ENCODE measurements at regions not wholly inside any gene's neighbourhood (a gene's known extent, or its start where the extent isn't known, plus 50 kb on each side); places are given as distances from the start of the nearest gene placed in this dataset.

DNA sequence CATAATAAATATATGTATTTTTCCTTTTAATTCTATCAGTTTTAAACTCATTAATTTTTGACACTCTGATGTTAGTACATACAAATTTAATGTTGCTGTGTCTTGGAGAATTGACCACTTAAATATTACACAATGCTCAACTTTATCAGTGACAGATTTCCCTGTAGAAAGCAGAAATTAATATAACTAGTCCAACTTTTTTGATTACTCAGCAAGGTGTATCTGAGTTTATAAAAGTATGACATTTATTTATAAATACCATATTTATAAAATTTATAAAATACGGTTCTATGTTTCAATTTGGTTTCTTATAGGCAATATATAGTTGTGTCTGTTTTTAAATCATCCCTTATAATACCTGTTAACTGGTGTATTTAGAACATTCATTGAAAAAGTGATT lies 350.0 kb upstream of the EYS start:
- no peak overlapping the region for H3K27ac ChIP-seq (ENCODE audit: low read depth, low read length, poor library complexity, severe bottlenecking)
- CTCF ChIA-PET: no interaction called here
- POLR2A ChIA-PET (ENCODE audit: low non-redundant PET): no interaction called here
- H3K9me3 ChIP-seq (ENCODE audit: low read depth, low read length, poor library complexity, severe bottlenecking): no peaks in the 10 kb centered on the region
- DNase-seq (ENCODE audit: low spot score): no peak
- no TSS peak for BruUV-seq (replicated peaks)
- H3K27me3 ChIP-seq (replicated peaks; ENCODE audit: insufficient read depth, low read depth, low read length, poor library complexity): no peaks in the 10 kb centered on the region
- H3K4me1 ChIP-seq (ENCODE audit: insufficient read depth, low read length, poor library complexity, severe bottlenecking): no peaks in the 10 kb centered on the region
- intact Hi-C loops (cut with micrococcal nuclease; ENCODE audit: unreplicated experiment): no loop called here
- H3K36me3 ChIP-seq (ENCODE audit: insufficient read depth, low read length, poor library complexity, severe bottlenecking): no peaks in the 10 kb centered on the region
- TF ChIP-seq, protein P1, sequence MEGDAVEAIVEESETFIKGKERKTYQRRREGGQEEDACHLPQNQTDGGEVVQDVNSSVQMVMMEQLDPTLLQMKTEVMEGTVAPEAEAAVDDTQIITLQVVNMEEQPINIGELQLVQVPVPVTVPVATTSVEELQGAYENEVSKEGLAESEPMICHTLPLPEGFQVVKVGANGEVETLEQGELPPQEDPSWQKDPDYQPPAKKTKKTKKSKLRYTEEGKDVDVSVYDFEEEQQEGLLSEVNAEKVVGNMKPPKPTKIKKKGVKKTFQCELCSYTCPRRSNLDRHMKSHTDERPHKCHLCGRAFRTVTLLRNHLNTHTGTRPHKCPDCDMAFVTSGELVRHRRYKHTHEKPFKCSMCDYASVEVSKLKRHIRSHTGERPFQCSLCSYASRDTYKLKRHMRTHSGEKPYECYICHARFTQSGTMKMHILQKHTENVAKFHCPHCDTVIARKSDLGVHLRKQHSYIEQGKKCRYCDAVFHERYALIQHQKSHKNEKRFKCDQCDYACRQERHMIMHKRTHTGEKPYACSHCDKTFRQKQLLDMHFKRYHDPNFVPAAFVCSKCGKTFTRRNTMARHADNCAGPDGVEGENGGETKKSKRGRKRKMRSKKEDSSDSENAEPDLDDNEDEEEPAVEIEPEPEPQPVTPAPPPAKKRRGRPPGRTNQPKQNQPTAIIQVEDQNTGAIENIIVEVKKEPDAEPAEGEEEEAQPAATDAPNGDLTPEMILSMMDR (conservative IDR thresholded peaks at IDR 0.05; ENCODE audit: low read depth, low read length): no peak
- no peak overlapping the region for H3K4me3 ChIP-seq (ENCODE audit: low read depth, low read length, poor library complexity, severe bottlenecking)

DNA sequence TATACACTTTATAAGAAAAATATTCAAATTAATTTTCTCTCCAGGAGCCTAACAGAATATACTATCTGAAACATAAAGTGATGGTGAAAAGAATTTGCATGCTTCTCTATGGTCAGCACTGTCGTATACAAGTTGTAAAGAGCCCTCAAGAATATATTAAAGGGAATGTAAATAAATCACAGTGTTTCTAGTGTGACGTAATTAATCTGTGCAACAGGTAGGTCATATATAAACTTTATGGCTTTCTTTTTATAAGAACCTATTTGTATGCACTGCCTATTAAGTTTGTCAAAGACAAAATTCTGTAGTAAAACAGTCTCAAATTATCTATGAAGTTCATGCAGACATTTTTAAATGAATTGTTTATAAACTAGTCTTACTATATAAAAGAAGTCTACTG lies 347.9 kb upstream of the EYS start:
- H3K4me1 ChIP-seq (ENCODE audit: insufficient read depth, low read length, poor library complexity, severe bottlenecking): no peaks in the 10 kb centered on the region
- no peak for TF ChIP-seq EZH2 (IDR thresholded peaks at IDR 0.05; ENCODE audit: borderline replicate concordance, low read depth, low read length, poor library complexity, severe bottlenecking)
- TF ChIP-seq, protein P1 (conservative IDR thresholded peaks at IDR 0.05; ENCODE audit: low read depth, low read length): no peak
- BruUV-seq (replicated peaks): no TSS peak
- intact Hi-C loops (cut with micrococcal nuclease; ENCODE audit: unreplicated experiment): no loop called here
- no peaks in the 10 kb centered on the region for H3K9me3 ChIP-seq (ENCODE audit: low read depth, low read length, poor library complexity, severe bottlenecking)
- no peaks in the 10 kb centered on the region for H3K27me3 ChIP-seq (replicated peaks; ENCODE audit: insufficient read depth, low read depth, low read length, poor library complexity)
- H3K27ac ChIP-seq (ENCODE audit: low read depth, low read length, poor library complexity, severe bottlenecking): no peak overlapping the region
- ChIA-PET CTCF (no interaction called here), POLR2A (ENCODE audit: low non-redundant PET) (no interaction called here)
- H3K36me3 ChIP-seq (ENCODE audit: insufficient read depth, low read length, poor library complexity, severe bottlenecking): no peaks in the 10 kb centered on the region
- H3K4me3 ChIP-seq (ENCODE audit: low read depth, low read length, poor library complexity, severe bottlenecking): no peak overlapping the region
- no peak for DNase-seq (ENCODE audit: low spot score)

DNA sequence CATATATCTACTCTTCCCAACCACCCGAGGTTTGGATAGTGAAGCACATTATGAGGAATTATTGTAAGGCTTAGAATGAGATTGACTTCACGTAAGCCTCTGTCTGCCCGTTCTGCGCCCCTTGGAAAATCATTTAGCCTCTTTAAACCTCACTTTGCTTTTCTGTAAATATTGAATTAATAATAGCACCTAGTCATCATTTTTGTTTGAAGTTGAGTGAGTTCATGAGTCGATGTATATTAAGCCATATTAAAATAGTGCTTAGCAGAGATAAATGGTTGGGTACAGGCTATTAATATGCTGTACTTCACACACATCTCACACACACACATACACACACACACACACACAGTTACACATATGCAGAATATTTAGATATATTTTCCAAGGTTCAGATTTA lies 344.8 kb upstream of the EYS start:
- Histone ChIP-seq H3K4me3 (ENCODE audit: low read depth, low read length, poor library complexity, severe bottlenecking) (no peak overlapping the region), H3K27ac (ENCODE audit: low read depth, low read length, poor library complexity, severe bottlenecking) (no peak overlapping the region), H3K27me3 (replicated peaks; ENCODE audit: insufficient read depth, low read depth, low read length, poor library complexity) (no peaks in the 10 kb centered on the region), H3K36me3 (ENCODE audit: insufficient read depth, low read length, poor library complexity, severe bottlenecking) (no peaks in the 10 kb centered on the region), H3K9me3 (ENCODE audit: low read depth, low read length, poor library complexity, severe bottlenecking) (no peaks in the 10 kb centered on the region), H3K4me1 (ENCODE audit: insufficient read depth, low read length, poor library complexity, severe bottlenecking) (no peaks in the 10 kb centered on the region)
- BruUV-seq (replicated peaks): no TSS peak
- TF ChIP-seq, protein P1 (conservative IDR thresholded peaks at IDR 0.05; ENCODE audit: low read depth, low read length): no peak
- no peak for TF ChIP-seq EZH2 (IDR thresholded peaks at IDR 0.05; ENCODE audit: borderline replicate concordance, low read depth, low read length, poor library complexity, severe bottlenecking)
- intact Hi-C loops (cut with micrococcal nuclease; ENCODE audit: unreplicated experiment): no loop called here
- DNase-seq (ENCODE audit: low spot score): no peak
- POLR2A ChIA-PET (ENCODE audit: low non-redundant PET): no interaction called here
- CTCF ChIA-PET: no interaction called here

Data from A673 (cell line).